Suppressor macrophage (primary cell): ENCODE measurements at regions not wholly inside any gene's neighbourhood (a gene's known extent, or its start where the extent isn't known, plus 50 kb on each side); places are given as distances from the start of the nearest gene placed in this dataset.
"Not testable (repeated sequence)": the region's sequence is repeated elsewhere in the genome, so short reads cannot be mapped to it uniquely, and the experiment has no call there.

Experiments
- DNase-seq, 4 experiments: peaks; one replicate each; pipeline ENCODE4 v3.0.0-alpha.2; 2020 to 2022

- no peak for DNase-seq
Observed at GRCh38 chr5:99900302-99900852, 634.8 kb upstream of the FAM174A start.

GRCh38 chr5:99879791-99880511, 655.2 kb upstream of the FAM174A start:
- no peak for DNase-seq

GRCh38 chr5:99878830-99879229, 656.3 kb upstream of the FAM174A start:
- DNase-seq = no peak

GRCh38 chr5:99866740-99867139, 668.4 kb upstream of the FAM174A start:
- no peak for DNase-seq

GRCh38 chr5:99865159-99865558, 670.0 kb upstream of the FAM174A start:
- no peak for DNase-seq

- no peak for DNase-seq
Observed at GRCh38 chr5:99835791-99836190, 699.4 kb upstream of the FAM174A start.

- no peak for DNase-seq
Observed at GRCh38 chr5:99827136-99827535, 708.0 kb upstream of the FAM174A start.

- DNase-seq = no peak
Observed at GRCh38 chr5:99817796-99818195, 717.4 kb upstream of the FAM174A start.

- no peak for DNase-seq
Observed at GRCh38 chr5:99814321-99815063, 720.7 kb upstream of the FAM174A start.

GRCh38 chr5:99808657-99809230, 726.4 kb upstream of the FAM174A start:
- DNase-seq = no peak

GRCh38 chr5:99807346-99807745, 727.8 kb upstream of the FAM174A start:
- DNase-seq = no peak

- no peak for DNase-seq
Observed at GRCh38 chr5:99795031-99795430, 740.1 kb upstream of the FAM174A start.

GRCh38 chr5:99788482-99788881, 746.7 kb upstream of the FAM174A start:
- no peak for DNase-seq

- DNase-seq = no peak
Observed at GRCh38 chr5:99775189-99775588, 760.0 kb upstream of the FAM174A start.

GRCh38 chr5:99773290-99773689, 761.9 kb upstream of the FAM174A start:
- no peak for DNase-seq

GRCh38 chr5:99771296-99771695, 763.9 kb upstream of the FAM174A start:
- DNase-seq = no peak

- no peak for DNase-seq
Observed at GRCh38 chr5:99765011-99765410, 770.2 kb upstream of the FAM174A start.

GRCh38 chr5:99763021-99763774, 772.0 kb upstream of the FAM174A start:
- DNase-seq = no peak

- no peak for DNase-seq
Observed at GRCh38 chr5:99747342-99747741, 787.8 kb upstream of the FAM174A start.

GRCh38 chr5:99733146-99733545, 802.0 kb upstream of the FAM174A start:
- not testable (repeated sequence) for DNase-seq

- not testable (repeated sequence) for DNase-seq
Observed at GRCh38 chr5:99730653-99731052, 801.8 kb upstream of the CHD1 start.

GRCh38 chr5:99724732-99725290, 796.0 kb upstream of the CHD1 start:
- no peak for DNase-seq
